Calu3 (cell line): ENCODE measurements at regions not wholly inside any gene's neighbourhood (a gene's known extent, or its start where the extent isn't known, plus 50 kb on each side); places are given as distances from the start of the nearest gene placed in this dataset.

ENCODE experiments used
- BruUV-seq: library from RNA; stranded (reverse); fragments of 400-500 nt; replicated peaks from 2 replicates; lab custom pipeline; 2021; lab: Mats Ljungman, UMichigan
- CTCF ChIA-PET: fragments of 300-600 bp; sonication (Branson Sonifier 250); formaldehyde crosslinking; loops from one replicate; lab custom pipeline; 2022; ENCODE audit warnings: antibody characterized with exemption; lab: Charles Lee
- DNase-seq: peaks from one replicate; pipeline ENCODE4 v3.0.0; 2022
- H3K27ac Mint-ChIP-seq: one replicate; pipeline ENCODE4 v1.8.0; 2022; ENCODE audit warnings: mixed read lengths; ENCODE audit not compliant: unreplicated experiment
- H3K27me3 Mint-ChIP-seq: one replicate; pipeline ENCODE4 v1.8.0; 2022; ENCODE audit warnings: mixed read lengths; ENCODE audit not compliant: unreplicated experiment
- H3K36me3 Mint-ChIP-seq: one replicate; pipeline ENCODE4 v1.8.0; 2022; ENCODE audit warnings: mild to moderate bottlenecking, moderate library complexity, mixed read lengths; ENCODE audit not compliant: insufficient read depth, unreplicated experiment
- H3K4me1 Mint-ChIP-seq: one replicate; pipeline ENCODE4 v1.8.0; 2022; ENCODE audit warnings: mild to moderate bottlenecking, low read depth, mixed read lengths; ENCODE audit not compliant: unreplicated experiment
- H3K4me3 Mint-ChIP-seq: one replicate; pipeline ENCODE4 v1.8.0; 2022; ENCODE audit warnings: mild to moderate bottlenecking, low read depth, moderate library complexity, mixed read lengths; ENCODE audit not compliant: unreplicated experiment
- H3K9me3 Mint-ChIP-seq: one replicate; pipeline ENCODE4 v1.8.0; 2022; ENCODE audit warnings: low read depth, mixed read lengths; ENCODE audit not compliant: unreplicated experiment
- intact Hi-C: fragments of 100-400 bp; cut with micrococcal nuclease; formaldehyde crosslinking; loops from one replicate; pipeline ENCODE4 v1.10.0; 2022; ENCODE audit not compliant: unreplicated experiment
- TF ChIP-seq, protein P1 (sequence below): fragments of 200-600 bp; IDR thresholded peaks from one replicate; pipeline ENCODE4 v1.8.0; 2022; ENCODE audit warnings: antibody characterized with exemption; ENCODE audit not compliant: unreplicated experiment

GRCh38 chr11:95713428-95713827, 76.2 kb downstream of the FAM76B start:
- H3K9me3 Mint-ChIP-seq: no peaks in the 10 kb centered on the region
- CTCF ChIA-PET: interaction anchor here (2.7 kb wide), 1 partner anchor 8 kb away, joined by 18 read pairs; no protein-coding TSS in a partner anchor
- H3K27me3 Mint-ChIP-seq: no peaks in the 10 kb centered on the region
- no peak for DNase-seq
- no TSS peak for BruUV-seq
- H3K4me1 Mint-ChIP-seq: peaks cover 37% of the 10 kb centered on the region
- TF ChIP-seq, protein P1, sequence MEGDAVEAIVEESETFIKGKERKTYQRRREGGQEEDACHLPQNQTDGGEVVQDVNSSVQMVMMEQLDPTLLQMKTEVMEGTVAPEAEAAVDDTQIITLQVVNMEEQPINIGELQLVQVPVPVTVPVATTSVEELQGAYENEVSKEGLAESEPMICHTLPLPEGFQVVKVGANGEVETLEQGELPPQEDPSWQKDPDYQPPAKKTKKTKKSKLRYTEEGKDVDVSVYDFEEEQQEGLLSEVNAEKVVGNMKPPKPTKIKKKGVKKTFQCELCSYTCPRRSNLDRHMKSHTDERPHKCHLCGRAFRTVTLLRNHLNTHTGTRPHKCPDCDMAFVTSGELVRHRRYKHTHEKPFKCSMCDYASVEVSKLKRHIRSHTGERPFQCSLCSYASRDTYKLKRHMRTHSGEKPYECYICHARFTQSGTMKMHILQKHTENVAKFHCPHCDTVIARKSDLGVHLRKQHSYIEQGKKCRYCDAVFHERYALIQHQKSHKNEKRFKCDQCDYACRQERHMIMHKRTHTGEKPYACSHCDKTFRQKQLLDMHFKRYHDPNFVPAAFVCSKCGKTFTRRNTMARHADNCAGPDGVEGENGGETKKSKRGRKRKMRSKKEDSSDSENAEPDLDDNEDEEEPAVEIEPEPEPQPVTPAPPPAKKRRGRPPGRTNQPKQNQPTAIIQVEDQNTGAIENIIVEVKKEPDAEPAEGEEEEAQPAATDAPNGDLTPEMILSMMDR: no peak
- H3K36me3 Mint-ChIP-seq: no peaks in the 10 kb centered on the region
- no peak overlapping the region for H3K27ac Mint-ChIP-seq
- intact Hi-C loops: no loop called here
- no peak overlapping the region for H3K4me3 Mint-ChIP-seq

DNA sequence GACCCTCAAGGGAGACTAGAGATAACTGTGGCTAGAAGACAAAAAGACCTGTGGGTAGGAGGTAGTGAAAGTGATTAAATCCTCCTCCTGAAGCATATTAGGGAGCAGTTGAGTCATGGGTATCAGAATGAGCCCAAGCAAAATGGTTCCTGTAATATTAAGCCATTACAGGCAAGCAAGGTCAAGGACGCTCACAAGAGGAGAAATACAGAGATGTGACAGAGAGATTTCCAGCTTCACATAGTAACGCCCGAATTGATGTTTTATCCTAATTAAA, 77.7 kb downstream of the FAM76B start:
- no peaks in the 10 kb centered on the region for H3K27me3 Mint-ChIP-seq
- CTCF ChIA-PET: no interaction called here
- TF ChIP-seq, protein P1: no peak

GRCh38 chr11:95711162-95711944, 78.2 kb downstream of the FAM76B start:
- BruUV-seq: no TSS peak
- Mint-ChIP-seq H3K9me3 (no peaks in the 10 kb centered on the region), H3K27me3 (no peaks in the 10 kb centered on the region), H3K27ac (no peak overlapping the region), H3K36me3 (no peaks in the 10 kb centered on the region), H3K4me1 (peaks cover 21% of the 10 kb centered on the region), H3K4me3 (no peak overlapping the region)
- intact Hi-C loops: no loop called here
- CTCF ChIA-PET: no interaction called here
- TF ChIP-seq, protein P1: no peak
- no peak for DNase-seq

More for the DNA sequence above, 77.7 kb downstream of the FAM76B start:
- Mint-ChIP-seq H3K27ac (no peak overlapping the region), H3K36me3 (no peaks in the 10 kb centered on the region), H3K4me1 (peaks cover 25% of the 10 kb centered on the region), H3K4me3 (no peak overlapping the region), H3K9me3 (no peaks in the 10 kb centered on the region)
- no peak for DNase-seq
- BruUV-seq: no TSS peak
- intact Hi-C loops: no loop called here

GRCh38 chr11:95708681-95709080, 80.9 kb downstream of the FAM76B start:
- no peaks in the 10 kb centered on the region for H3K36me3 Mint-ChIP-seq
- intact Hi-C loops: no loop called here
- no peaks in the 10 kb centered on the region for H3K9me3 Mint-ChIP-seq
- no peak overlapping the region for H3K27ac Mint-ChIP-seq
- H3K27me3 Mint-ChIP-seq: no peaks in the 10 kb centered on the region
- CTCF ChIA-PET: no interaction called here
- no TSS peak for BruUV-seq
- no peaks in the 10 kb centered on the region for H3K4me1 Mint-ChIP-seq
- TF ChIP-seq, protein P1: no peak
- DNase-seq: no peak
- no peak overlapping the region for H3K4me3 Mint-ChIP-seq
